GM18502 (cell line): ENCODE measurements at regions not wholly inside any gene's neighbourhood (a gene's known extent, or its start where the extent isn't known, plus 50 kb on each side); places are given as distances from the start of the nearest gene placed in this dataset.
"Not testable (repeated sequence)": the region's sequence is repeated elsewhere in the genome, so short reads cannot be mapped to it uniquely, and the experiment has no call there.

Source experiments
- ATAC-seq: cut with Tn5 transposase; IDR thresholded peaks from one replicate; pipeline ENCODE4 v1.9.1; 2021; ENCODE audit warnings: mild to moderate bottlenecking; ENCODE audit not compliant: unreplicated experiment, poor library complexity

GRCh38 chr18:39453356-39453755, 1887.8 kb upstream of the CELF4 start:
- ATAC-seq, result no peak

DNA sequence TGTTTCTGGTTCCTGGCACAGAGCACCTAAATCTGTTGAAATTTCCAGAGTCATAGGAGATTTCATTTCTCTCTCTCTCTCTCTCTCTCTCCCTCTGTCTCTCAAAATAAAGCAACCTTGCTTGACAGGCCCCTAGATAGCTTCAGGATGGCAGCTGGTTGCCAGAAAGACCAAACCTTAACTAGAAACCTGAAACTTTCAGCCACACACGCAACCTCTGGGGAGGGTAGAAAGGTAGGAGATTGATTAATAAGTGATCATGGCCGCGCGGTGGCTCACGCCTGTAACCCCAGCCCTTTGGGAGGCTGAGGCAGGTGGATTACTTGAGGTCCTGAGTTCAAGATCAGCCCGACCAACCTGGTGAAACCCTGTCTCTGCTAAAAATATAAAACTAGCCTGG, 1885.4 kb upstream of the CELF4 start:
- ATAC-seq, result no peak

- ATAC-seq, result no peak
Observed at GRCh38 chr18:39449566-39449965, 1884.0 kb upstream of the CELF4 start.

DNA sequence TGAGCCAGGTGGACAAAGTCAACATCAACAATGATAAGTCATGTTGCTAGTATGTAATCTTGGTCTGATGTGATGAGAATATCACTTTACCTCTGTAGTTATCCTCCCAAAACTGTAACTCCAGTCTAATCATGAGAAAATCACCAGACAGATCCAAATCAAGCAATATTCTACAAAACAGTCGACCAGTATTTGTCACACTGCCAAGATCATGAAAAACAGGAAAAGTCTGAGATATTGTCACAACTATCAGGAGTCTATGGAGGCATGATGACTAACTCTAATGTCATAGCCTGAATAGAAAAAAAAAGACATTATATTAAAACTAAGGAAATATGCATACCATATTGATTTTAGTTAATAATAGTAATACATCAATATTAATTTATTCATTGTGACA, 1883.3 kb upstream of the CELF4 start:
- ATAC-seq, result no peak

- ATAC-seq, result not testable (repeated sequence)
Observed at GRCh38 chr18:39444957-39445356, 1879.4 kb upstream of the CELF4 start.

- no peak for ATAC-seq
Observed at GRCh38 chr18:39441648-39442047, 1876.0 kb upstream of the CELF4 start.

- ATAC-seq, result no peak
Observed at GRCh38 chr18:39435996-39436395, 1870.4 kb upstream of the CELF4 start.

DNA sequence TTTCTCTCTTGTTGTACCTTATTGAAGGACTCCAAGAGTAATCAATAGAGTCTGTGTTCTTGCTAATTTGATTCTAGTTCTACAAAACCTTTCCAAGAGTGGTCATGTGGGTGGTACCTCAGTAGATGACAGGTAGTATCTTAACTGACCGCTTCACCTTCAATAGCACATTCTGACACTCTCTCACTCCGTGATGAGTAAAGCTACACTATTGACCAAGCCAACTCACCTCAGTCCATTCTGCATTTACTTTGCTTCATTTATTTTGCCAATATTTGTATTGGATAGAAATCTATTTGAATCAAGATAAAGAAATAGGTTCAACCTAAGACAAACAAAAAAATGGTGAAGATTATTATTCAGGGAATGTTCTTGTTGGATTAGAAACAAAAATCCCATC, 1869.6 kb upstream of the CELF4 start:
- ATAC-seq, result no peak

GRCh38 chr18:39434223-39434920, 1868.8 kb upstream of the CELF4 start:
- no peak for ATAC-seq

DNA sequence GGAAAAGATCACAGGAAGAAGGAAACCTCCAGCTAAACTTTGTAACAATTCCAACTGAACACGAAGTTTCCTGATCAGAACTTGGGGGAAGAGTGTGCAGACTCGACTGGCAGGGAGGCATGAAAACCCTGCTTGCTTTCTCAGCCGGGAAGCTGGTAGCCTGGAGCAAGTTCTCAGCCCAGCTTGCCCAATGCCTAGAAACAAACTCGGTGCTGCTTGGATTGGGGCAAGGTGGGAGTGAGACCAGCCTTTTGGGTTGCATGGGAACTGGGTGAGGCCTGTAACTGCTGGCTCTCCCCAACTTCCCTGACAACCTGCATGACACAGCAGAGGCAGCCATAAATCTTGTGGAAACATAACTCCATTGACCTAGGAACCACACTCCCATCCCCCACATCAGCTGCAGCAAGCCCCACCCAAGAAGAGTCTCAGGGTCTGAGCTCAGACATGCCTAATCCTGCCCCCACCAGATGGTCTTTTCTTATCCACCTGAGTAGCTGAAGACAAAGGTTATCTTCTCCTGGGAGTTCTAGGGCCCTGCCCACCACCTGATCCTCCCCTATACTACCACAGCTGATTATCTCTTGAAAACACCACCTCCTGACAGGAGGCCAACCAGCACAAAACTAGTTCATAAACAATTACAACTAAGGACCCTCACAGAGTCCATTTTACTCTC, 1859.7 kb upstream of the CELF4 start:
- no peak for ATAC-seq

DNA sequence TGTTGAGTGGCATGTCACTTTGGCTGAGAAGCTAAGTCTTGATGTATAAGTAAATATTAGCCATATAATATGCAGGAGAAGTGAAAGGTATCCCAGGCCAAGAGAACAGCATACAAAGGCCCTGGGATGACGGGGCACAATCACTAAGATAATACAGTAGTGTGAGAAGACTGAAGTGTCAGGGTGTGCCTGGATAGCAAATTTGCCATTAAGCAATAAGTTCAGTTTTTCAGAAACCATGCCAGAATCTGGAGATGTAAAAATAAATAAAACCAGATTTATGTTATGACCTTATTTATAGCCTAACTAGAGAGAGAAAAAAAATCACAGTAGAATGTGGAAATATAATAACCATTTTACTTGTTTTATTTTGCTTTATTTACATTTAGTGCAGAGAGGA, 1858.7 kb upstream of the CELF4 start:
- ATAC-seq, result no peak

- ATAC-seq, result no peak
Observed at GRCh38 chr18:39421276-39421675, 1855.7 kb upstream of the CELF4 start.

DNA sequence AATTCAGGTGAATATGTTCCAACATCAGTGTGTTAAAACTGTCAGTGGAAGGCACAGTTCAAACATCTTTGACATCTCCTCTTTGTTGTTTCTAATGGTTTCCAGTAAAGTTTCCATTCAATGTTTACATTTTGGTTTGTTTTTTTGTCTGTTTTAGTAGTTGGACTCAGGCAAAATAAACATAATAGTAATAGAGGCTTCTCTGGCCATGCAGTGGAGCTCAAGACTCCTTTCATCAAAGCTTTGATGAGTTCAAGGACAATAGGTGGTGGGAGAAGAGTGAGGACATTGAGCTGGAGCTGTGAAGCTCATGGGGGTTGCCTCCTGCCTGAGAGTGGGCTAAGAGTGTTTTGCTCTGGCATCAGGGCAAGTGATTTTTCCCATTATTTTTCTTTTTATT, 1853.7 kb upstream of the CELF4 start:
- no peak for ATAC-seq

- no peak for ATAC-seq
Observed at GRCh38 chr18:39415471-39415870, 1849.9 kb upstream of the CELF4 start.

- ATAC-seq, result no peak
Observed at GRCh38 chr18:39414009-39414700, 1848.6 kb upstream of the CELF4 start.

DNA sequence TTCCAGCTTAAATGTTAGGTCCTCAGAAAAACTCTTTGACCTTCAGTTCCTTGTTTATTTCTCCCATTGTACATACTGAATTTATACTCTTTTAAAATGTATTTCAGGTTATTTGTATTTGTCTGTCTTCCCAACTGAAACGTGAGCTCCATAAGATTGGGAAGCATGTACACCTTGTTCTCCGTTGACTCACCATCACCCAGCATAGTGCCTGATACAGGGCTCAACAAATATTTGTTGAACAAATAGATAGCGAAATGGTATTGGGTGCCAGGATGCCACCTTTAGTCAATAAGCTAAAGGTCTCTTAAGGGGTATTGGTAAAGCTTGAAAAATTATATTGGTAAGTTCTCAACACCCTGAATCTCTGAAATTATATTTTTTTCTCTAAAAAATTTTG, 1841.3 kb upstream of the CELF4 start:
- no peak for ATAC-seq

DNA sequence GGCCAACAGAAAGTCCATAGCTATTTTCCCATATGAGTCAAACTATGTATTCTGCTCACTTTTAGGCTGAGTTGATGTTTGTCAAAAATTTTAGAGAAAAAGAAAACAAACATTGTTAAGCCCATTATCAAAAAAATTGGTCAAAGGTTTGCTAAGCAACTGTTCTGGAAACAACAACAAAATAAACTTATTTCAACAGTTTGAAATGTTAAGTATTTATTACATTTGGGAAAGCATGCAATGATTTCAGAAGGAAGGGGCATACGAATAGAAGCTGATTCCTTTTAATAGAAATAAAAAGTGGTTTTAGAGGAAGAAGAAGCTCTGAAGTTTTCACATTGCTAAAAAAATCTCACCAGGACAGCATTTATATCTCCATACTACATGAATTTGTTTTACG, 1837.5 kb upstream of the CELF4 start:
- ATAC-seq, result no peak

- ATAC-seq, result no peak
Observed at GRCh38 chr18:39399662-39400061, 1834.1 kb upstream of the CELF4 start.

- ATAC-seq, result no peak
Observed at GRCh38 chr18:39396168-39396567, 1830.6 kb upstream of the CELF4 start.

DNA sequence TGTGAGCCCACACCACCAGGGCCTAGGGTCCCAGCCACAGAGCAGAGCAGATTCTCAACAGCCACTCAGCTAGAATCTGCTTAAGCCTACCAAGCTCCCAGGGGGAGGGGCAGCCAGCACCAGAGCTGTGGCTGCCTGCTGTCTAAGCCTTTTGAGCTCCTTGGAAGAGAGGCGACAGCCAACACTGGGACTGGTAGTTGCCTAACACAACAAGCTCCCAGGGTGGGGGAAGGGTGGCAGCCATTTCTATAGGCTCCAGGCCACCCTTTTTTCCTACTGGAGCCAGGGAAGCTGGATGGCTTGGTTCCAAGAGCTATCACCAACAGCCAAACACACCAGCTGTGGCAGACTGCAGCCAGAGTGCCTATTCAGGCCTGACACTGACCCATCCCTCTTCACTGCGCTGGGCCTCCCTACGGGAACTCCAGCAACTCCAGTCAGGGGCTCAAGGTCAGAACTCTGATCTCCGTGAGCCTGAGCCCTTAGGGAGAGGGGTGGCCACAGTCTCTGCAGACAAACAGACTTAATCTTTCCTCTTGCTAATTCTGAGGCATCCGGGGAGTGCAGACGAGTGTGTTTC, 1824.3 kb upstream of the CELF4 start:
- ATAC-seq, result no peak

GRCh38 chr18:39380866-39381265, 1815.3 kb upstream of the CELF4 start:
- no peak for ATAC-seq
